IMR-90 (cell line): ENCODE measurements at regions not wholly inside any gene's neighbourhood (a gene's known extent, or its start where the extent isn't known, plus 50 kb on each side); places are given as distances from the start of the nearest gene placed in this dataset.

Source experiments
- ATAC-seq: fragments of 200-7000 bp; cut with Tn5 transposase; 2 replicates; pipeline ENCODE4 v1.9.1; 2020; ENCODE audit warnings: low read depth, mild to moderate bottlenecking, moderate library complexity
- BruUV-seq: library from RNA; stranded (reverse); fragments of 400-500 nt; replicated peaks from 2 replicates; lab custom pipeline; 2021; lab: Mats Ljungman, UMichigan
- CTCF ChIA-PET: fragments of 300-600 bp; formaldehyde crosslinking; extraction: SDS; loops from one replicate; lab custom pipeline; 2021; ENCODE audit warnings: antibody characterized with exemption; lab: Yijun Ruan, JAX
- POLR2A ChIA-PET: fragments of 300-600 bp; sonication (Branson Sonifier 250); formaldehyde crosslinking; loops from one replicate; lab custom pipeline; 2022; ENCODE audit warnings: antibody characterized with exemption; ENCODE audit not compliant: unreplicated experiment; lab: Charles Lee
- DNase-seq: peaks from one replicate; pipeline ENCODE4 v3.0.0; 2013
- H2AFZ ChIP-seq: replicated peaks from 2 replicates; pipeline ENCODE3; 2013; ENCODE audit warnings: low read length, mild to moderate bottlenecking; ENCODE audit not compliant: poor library complexity
- H2AK5ac ChIP-seq: 2 replicates; pipeline ENCODE4 v1.6.1; 2013; ENCODE audit warnings: low read depth, low read length, inconsistent platforms
- H2AK9ac ChIP-seq: replicated peaks from 2 replicates; pipeline ENCODE3; 2013; ENCODE audit warnings: mild to moderate bottlenecking, low read depth, low read length, moderate library complexity; ENCODE audit not compliant: poor library complexity
- H2BK120ac ChIP-seq: 2 replicates; pipeline ENCODE4 v1.6.1; 2013; ENCODE audit warnings: low read depth, low read length, inconsistent platforms
- H2BK15ac ChIP-seq: 3 replicates; pipeline ENCODE4 v1.6.1; 2013; ENCODE audit warnings: low read depth, low read length, inconsistent platforms
- H2BK20ac ChIP-seq: 2 replicates; pipeline ENCODE4 v1.6.1; 2013; ENCODE audit warnings: low read depth, mild to moderate bottlenecking, inconsistent platforms, low read length, moderate library complexity
- H2BK5ac ChIP-seq: 2 replicates; pipeline ENCODE4 v1.6.1; 2013; ENCODE audit warnings: mild to moderate bottlenecking, low read depth, low read length, inconsistent platforms; ENCODE audit not compliant: poor library complexity, severe bottlenecking
- H3K14ac ChIP-seq: replicated peaks from 2 replicates; pipeline ENCODE4 v1.6.1; 2013; ENCODE audit warnings: low read depth, low read length, inconsistent platforms
- H3K18ac ChIP-seq: 2 replicates; pipeline ENCODE4 v1.6.1; 2013; ENCODE audit warnings: low read depth, low read length, control low read depth
- H3K23ac ChIP-seq: 2 replicates; pipeline ENCODE4 v1.6.1; 2013; ENCODE audit warnings: low read depth, low read length, inconsistent platforms
- H3K27ac ChIP-seq: 2 replicates; pipeline ENCODE4 v1.5.1; 2013; ENCODE audit warnings: mild to moderate bottlenecking, control low read depth, low read length; ENCODE audit not compliant: insufficient read depth
- H3K27me3 ChIP-seq: 2 replicates; pipeline ENCODE4 v1.6.1; 2013; ENCODE audit warnings: low read length; ENCODE audit not compliant: control insufficient read depth, insufficient read depth
- H3K36me3 ChIP-seq: 2 replicates; pipeline ENCODE4 v1.6.1; 2013; ENCODE audit warnings: low read length, mixed read lengths; ENCODE audit not compliant: control insufficient read depth, insufficient read depth
- H3K4ac ChIP-seq: 2 replicates; pipeline ENCODE4 v1.6.1; 2013; ENCODE audit warnings: low read depth, low read length, inconsistent platforms
- H3K4me1 ChIP-seq: 2 replicates; pipeline ENCODE4 v1.6.1; 2013; ENCODE audit warnings: low read length, mixed read lengths; ENCODE audit not compliant: control insufficient read depth, insufficient read depth
- H3K4me2 ChIP-seq: 2 replicates; pipeline ENCODE4 v1.6.1; 2013; ENCODE audit warnings: low read depth, mild to moderate bottlenecking, control low read depth, low read length, moderate library complexity
- H3K4me3 ChIP-seq: 2 replicates; pipeline ENCODE4 v1.5.1; 2013; ENCODE audit warnings: low read depth, mild to moderate bottlenecking, control low read depth, low read length, moderate library complexity; ENCODE audit not compliant: insufficient read depth
- H3K56ac ChIP-seq: 2 replicates; pipeline ENCODE4 v1.6.1; 2013; ENCODE audit warnings: low read length, inconsistent platforms; ENCODE audit not compliant: insufficient read depth; ENCODE audit errors: extremely low read depth
- H3K79me1 ChIP-seq, 2 experiments: 2 replicates each; pipeline ENCODE4 v1.6.1; 2013; ENCODE audit warnings: low read length in 2 of 2, inconsistent platforms in 1 of 2, low read depth in 1 of 2
- H3K9ac ChIP-seq: 2 replicates; pipeline ENCODE4 v1.6.1; 2013; ENCODE audit warnings: low read depth, low read length, control low read depth
- H3K9me1 ChIP-seq: 2 replicates; pipeline ENCODE4 v1.6.1; 2013; ENCODE audit warnings: low read length, inconsistent platforms; ENCODE audit not compliant: insufficient read depth
- H3K9me3 ChIP-seq: 2 replicates; pipeline ENCODE4 v1.6.1; 2013; ENCODE audit warnings: low read length; ENCODE audit not compliant: control insufficient read depth, insufficient read depth
- H4K20me1 ChIP-seq: 2 replicates; pipeline ENCODE4 v1.6.1; 2013; ENCODE audit warnings: low read length, inconsistent platforms; ENCODE audit not compliant: insufficient read depth
- H4K5ac ChIP-seq: 2 replicates; pipeline ENCODE4 v1.6.1; 2013; ENCODE audit warnings: mild to moderate bottlenecking, low read depth, low read length, control low read depth
- H4K8ac ChIP-seq, 2 experiments: 2 replicates each; pipeline ENCODE4 v1.6.1; 2013; ENCODE audit warnings: low read depth in 2 of 2, low read length in 2 of 2, control low read depth in 1 of 2, inconsistent platforms in 1 of 2
- H4K91ac ChIP-seq: 2 replicates; pipeline ENCODE4 v1.6.1; 2013; ENCODE audit warnings: low read depth, low read length, inconsistent platforms; ENCODE audit not compliant: insufficient read depth
- ELK1 ChIP-seq: fragments of 150-350 bp; IDR thresholded peaks from 2 replicates; pipeline ENCODE4 v1.6.1; 2016; ENCODE audit warnings: low read depth, mild to moderate bottlenecking, low read length, moderate library complexity, borderline replicate concordance
- POLR2A ChIP-seq: IDR thresholded peaks from 2 replicates; pipeline ENCODE4 v1.6.1; 2012; ENCODE audit warnings: mild to moderate bottlenecking, low read depth, low read length
- SMC3 ChIP-seq: fragments of 150-350 bp; IDR thresholded peaks from 2 replicates; pipeline ENCODE4 v1.6.1; 2016; ENCODE audit warnings: low read depth, mild to moderate bottlenecking, antibody characterized with exemption, low read length, moderate library complexity
- WGBS, 2 experiments: methylation state at CpG; one replicate each; pipeline versions ENCODE4 v1.1.5 to v1.1.7; 2013; ENCODE audit warnings: missing lambda C conversion rate in 2 of 2; ENCODE audit not compliant: insufficient read length in 1 of 2; ENCODE audit errors: extremely low coverage in 2 of 2; 5-methylcytosine and 5-hydroxymethylcytosine counted together
- dilution Hi-C: fragments of 300-500 bp; cut with HindIII; formaldehyde crosslinking; loops from one replicate; pipeline ENCODE4 v1.14.3; 2018; ENCODE audit warnings: low sequenced_read_pairs; ENCODE audit not compliant: unreplicated experiment
- in situ Hi-C: fragments of 300-500 bp; cut with MboI; formaldehyde crosslinking; loops from 3 replicates; pipeline ENCODE4 v1.14.3; 2019; ENCODE audit warnings: low sequenced_read_pairs, inconsistent platforms, mixed read lengths
- intact Hi-C: fragments of 100-400 bp; cut with micrococcal nuclease; formaldehyde crosslinking; loops from 2 replicates; pipeline ENCODE4 v1.10.0; 2022

- peaks cover 43% of the 10 kb centered on the region for H3K9me3 ChIP-seq
- no peaks in the 10 kb centered on the region for H3K79me1 ChIP-seq
- H2BK120ac ChIP-seq = no peak overlapping the region
- no peaks in the 10 kb centered on the region for H4K20me1 ChIP-seq
- BruUV-seq = no TSS peak
- TF ChIP-seq POLR2A = no peak
- no peak for TF ChIP-seq SMC3
- TF ChIP-seq ELK1 = no peak
- H3K27me3 ChIP-seq = no peaks in the 10 kb centered on the region
- no peak overlapping the region for H2AK9ac ChIP-seq
- intact Hi-C loops (no loop called here), dilution Hi-C loops (no loop called here), in situ Hi-C loops (no loop called here)
- H2BK5ac ChIP-seq = no peak overlapping the region
- no peak overlapping the region for H3K18ac ChIP-seq
- H2AK5ac ChIP-seq = no peak overlapping the region
- H3K9ac ChIP-seq = no peak overlapping the region
- H4K8ac ChIP-seq = no peak overlapping the region
- no peak for ATAC-seq
- no peak overlapping the region for H2BK15ac ChIP-seq
- CTCF ChIA-PET = no interaction called here
- H4K91ac ChIP-seq = no peak overlapping the region
- POLR2A ChIA-PET = no interaction called here
- H3K36me3 ChIP-seq = no peaks in the 10 kb centered on the region
- H3K9me1 ChIP-seq = no peaks in the 10 kb centered on the region
- H3K56ac ChIP-seq = no peak overlapping the region
- DNase-seq = no peak
- H3K14ac ChIP-seq = no peak overlapping the region
- no peak overlapping the region for H3K27ac ChIP-seq
- no peak overlapping the region for H3K4me3 ChIP-seq
- 70% methylated on average over 4 of the region's 19 CpGs; no CpG with 5 or more reads in 1 of the 2 experiments for WGBS, 2 experiments
- no peak overlapping the region for H2AFZ ChIP-seq
- H3K23ac ChIP-seq = no peak overlapping the region
- no peaks in the 10 kb centered on the region for H3K4me1 ChIP-seq
- H4K5ac ChIP-seq = no peak overlapping the region
- H2BK20ac ChIP-seq = no peak overlapping the region
- H3K4ac ChIP-seq = no peak overlapping the region
- H3K4me2 ChIP-seq = no peak overlapping the region
Observed at GRCh38 chr13:111546921-111547675, 226.7 kb downstream of the TEX29 start.
